ENCODE measurements at regions not wholly inside any gene's neighbourhood (a gene's known extent, or its start where the extent isn't known, plus 50 kb on each side); places are given as distances from the start of the nearest gene placed in this dataset.

- Mint-ChIP-seq H3K36me3 (ENCODE audit: low read depth) (no peaks in the 10 kb centered on the region), H3K27me3 (peaks cover 10% of the 10 kb centered on the region), H3K27ac (no peak overlapping the region), H3K4me1 (no peaks in the 10 kb centered on the region), H3K9me3 (no peaks in the 10 kb centered on the region), H3K4me3 (no peak overlapping the region)
- TF ChIP-seq CTCF (IDR thresholded peaks at IDR 0.05): no peak
- intact Hi-C loops (cut with micrococcal nuclease): no loop called here
- ChIA-PET POLR2A (no interaction called here), CTCF (no interaction called here)
- no peak for ATAC-seq (ENCODE audit: low read depth)
- no peak for DNase-seq
Measured at GRCh38 chr6:167529444-167530335, 204.8 kb downstream of the TTLL2 start.

- ChIA-PET POLR2A (no interaction called here), CTCF (no interaction called here)
- no peak overlapping the region for H3K4me3 Mint-ChIP-seq
- TF ChIP-seq CTCF (IDR thresholded peaks at IDR 0.05): no peak
- H3K27ac Mint-ChIP-seq: no peak overlapping the region
- H3K36me3 Mint-ChIP-seq (ENCODE audit: low read depth): no peaks in the 10 kb centered on the region
- ATAC-seq (ENCODE audit: low read depth) (no peak), DNase-seq (no peak)
- H3K9me3 Mint-ChIP-seq: peaks cover 2% of the 10 kb centered on the region
- H3K27me3 Mint-ChIP-seq: peaks cover 11% of the 10 kb centered on the region
- intact Hi-C loops (cut with micrococcal nuclease): no loop called here
- no peaks in the 10 kb centered on the region for H3K4me1 Mint-ChIP-seq
Measured at GRCh38 chr6:167530951-167531350, 206.1 kb downstream of the TTLL2 start.

GRCh38 chr6:167532410-167533288 lies 207.8 kb downstream of the TTLL2 start:
- H3K4me1 Mint-ChIP-seq: no peaks in the 10 kb centered on the region
- ATAC-seq (ENCODE audit: low read depth) (no peak), DNase-seq (no peak)
- TF ChIP-seq CTCF (IDR thresholded peaks at IDR 0.05): no peak
- peaks cover 2% of the 10 kb centered on the region for H3K9me3 Mint-ChIP-seq
- no peak overlapping the region for H3K4me3 Mint-ChIP-seq
- no peaks in the 10 kb centered on the region for H3K36me3 Mint-ChIP-seq (ENCODE audit: low read depth)
- ChIA-PET POLR2A (no interaction called here), CTCF (no interaction called here)
- no peak overlapping the region for H3K27ac Mint-ChIP-seq
- intact Hi-C loops (cut with micrococcal nuclease): no loop called here
- H3K27me3 Mint-ChIP-seq: peaks cover 10% of the 10 kb centered on the region

GRCh38 chr6:167533851-167534250 lies 209.0 kb downstream of the TTLL2 start:
- Mint-ChIP-seq H3K36me3 (ENCODE audit: low read depth) (no peaks in the 10 kb centered on the region), H3K4me3 (no peak overlapping the region), H3K9me3 (peaks cover 2% of the 10 kb centered on the region), H3K27me3 (peaks cover 9% of the 10 kb centered on the region), H3K4me1 (no peaks in the 10 kb centered on the region), H3K27ac (no peak overlapping the region)
- ChIA-PET CTCF (no interaction called here), POLR2A (no interaction called here)
- no peak for DNase-seq
- ATAC-seq (ENCODE audit: low read depth): no peak
- intact Hi-C loops (cut with micrococcal nuclease): no loop called here
- no peak for TF ChIP-seq CTCF (IDR thresholded peaks at IDR 0.05)

GRCh38 chr6:167537816-167538215 lies 212.9 kb downstream of the TTLL2 start:
- intact Hi-C loops (cut with micrococcal nuclease): no loop called here
- H3K4me3 Mint-ChIP-seq: no peak overlapping the region
- CTCF ChIA-PET: no interaction called here
- ATAC-seq (ENCODE audit: low read depth): no peak
- POLR2A ChIA-PET: no interaction called here
- H3K27ac Mint-ChIP-seq: no peak overlapping the region
- TF ChIP-seq CTCF (IDR thresholded peaks at IDR 0.05): no peak
- H3K36me3 Mint-ChIP-seq (ENCODE audit: low read depth): no peaks in the 10 kb centered on the region
- no peaks in the 10 kb centered on the region for H3K4me1 Mint-ChIP-seq
- DNase-seq: no peak
- peaks cover 5% of the 10 kb centered on the region for H3K9me3 Mint-ChIP-seq
- peaks cover 3% of the 10 kb centered on the region for H3K27me3 Mint-ChIP-seq

All from activated B cell treated with CpG ODN at 0.5 μM for 24 hours (primary cell).